ENCODE measurements at regions not wholly inside any gene's neighbourhood (a gene's known extent, or its start where the extent isn't known, plus 50 kb on each side); places are given as distances from the start of the nearest gene placed in this dataset.

GRCh38 chr6:50977796-50978195, 159.1 kb downstream of the TFAP2B start:
- H3K4me1 ChIP-seq (ENCODE audit: control insufficient read depth in 1 of 2, insufficient read depth in 1 of 2, low read depth in 1 of 2, low read length in 1 of 2) = no peaks in the 10 kb centered on the region
- H3K27ac ChIP-seq = no peak overlapping the region
- no peak overlapping the region for H3K4me3 ChIP-seq (ENCODE audit: low read depth in 1 of 2, low read length in 1 of 2)
- H3K9me3 ChIP-seq = no peaks in the 10 kb centered on the region
- no peaks in the 10 kb centered on the region for H3K36me3 ChIP-seq
- TF ChIP-seq CTCF (IDR thresholded peaks at IDR 0.05) = no peak
- H3K27me3 ChIP-seq = no peaks in the 10 kb centered on the region

- Histone ChIP-seq H3K27ac (no peak overlapping the region), H3K9me3 (no peaks in the 10 kb centered on the region), H3K4me3 (ENCODE audit: low read depth in 1 of 2, low read length in 1 of 2) (no peak overlapping the region), H3K4me1 (ENCODE audit: control insufficient read depth in 1 of 2, insufficient read depth in 1 of 2, low read depth in 1 of 2, low read length in 1 of 2) (no peaks in the 10 kb centered on the region), H3K27me3 (no peaks in the 10 kb centered on the region), H3K36me3 (no peaks in the 10 kb centered on the region)
- no peak for TF ChIP-seq CTCF (IDR thresholded peaks at IDR 0.05)
Measured at GRCh38 chr6:50978380-50979170, 159.9 kb downstream of the TFAP2B start.

GRCh38 chr6:50979171-50979525, 160.5 kb downstream of the TFAP2B start:
- no peak overlapping the region for H3K4me3 ChIP-seq (ENCODE audit: low read depth in 1 of 2, low read length in 1 of 2)
- H3K27me3 ChIP-seq = no peaks in the 10 kb centered on the region
- H3K27ac ChIP-seq = no peak overlapping the region
- no peak for TF ChIP-seq CTCF (IDR thresholded peaks at IDR 0.05)
- H3K36me3 ChIP-seq = no peaks in the 10 kb centered on the region
- H3K9me3 ChIP-seq = no peaks in the 10 kb centered on the region
- H3K4me1 ChIP-seq (ENCODE audit: control insufficient read depth in 1 of 2, insufficient read depth in 1 of 2, low read depth in 1 of 2, low read length in 1 of 2) = no peaks in the 10 kb centered on the region

DNA sequence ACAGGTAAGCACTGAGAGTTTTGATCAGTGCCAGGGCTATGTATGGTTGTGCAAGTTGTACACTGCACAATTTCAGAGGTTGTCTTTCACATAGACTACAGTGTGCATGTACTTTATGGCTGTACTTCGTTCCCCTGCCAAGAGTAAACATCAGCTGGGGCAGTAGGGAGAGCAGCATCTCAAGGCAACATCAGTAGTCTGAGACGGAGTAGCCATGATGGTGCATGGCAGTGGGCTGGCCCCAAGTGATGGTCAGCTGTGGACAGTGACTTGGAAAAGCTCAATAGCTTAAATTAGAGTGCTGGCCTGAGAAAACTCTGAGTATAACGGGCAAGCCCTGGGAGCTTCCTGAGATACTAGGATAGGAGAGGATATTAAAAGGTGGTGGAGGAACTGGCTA, 165.5 kb downstream of the TFAP2B start:
- H3K36me3 ChIP-seq = no peaks in the 10 kb centered on the region
- no peaks in the 10 kb centered on the region for H3K9me3 ChIP-seq
- no peaks in the 10 kb centered on the region for H3K4me1 ChIP-seq (ENCODE audit: control insufficient read depth in 1 of 2, insufficient read depth in 1 of 2, low read depth in 1 of 2, low read length in 1 of 2)
- no peaks in the 10 kb centered on the region for H3K27me3 ChIP-seq
- no peak overlapping the region for H3K27ac ChIP-seq
- no peak overlapping the region for H3K4me3 ChIP-seq (ENCODE audit: low read depth in 1 of 2, low read length in 1 of 2)
- TF ChIP-seq CTCF (IDR thresholded peaks at IDR 0.05) = no peak

- H3K4me1 ChIP-seq (ENCODE audit: control insufficient read depth in 1 of 2, insufficient read depth in 1 of 2, low read depth in 1 of 2, low read length in 1 of 2) = no peaks in the 10 kb centered on the region
- TF ChIP-seq CTCF (IDR thresholded peaks at IDR 0.05) = no peak
- H3K9me3 ChIP-seq = no peaks in the 10 kb centered on the region
- H3K4me3 ChIP-seq (ENCODE audit: low read depth in 1 of 2, low read length in 1 of 2) = no peak overlapping the region
- no peak overlapping the region for H3K27ac ChIP-seq
- H3K36me3 ChIP-seq = no peaks in the 10 kb centered on the region
- H3K27me3 ChIP-seq = no peaks in the 10 kb centered on the region
Measured at GRCh38 chr6:50986319-50986718, 167.6 kb downstream of the TFAP2B start.

Data from neutrophil (primary cell).